HepG2 (cell line): ENCODE measurements at regions not wholly inside any gene's neighbourhood (a gene's known extent, or its start where the extent isn't known, plus 50 kb on each side); places are given as distances from the start of the nearest gene placed in this dataset.

Experiments used
- ATAC-seq: fragments of 200-7000 bp; cut with Tn5 transposase; 3 replicates; pipeline ENCODE4 v1.9.1; 2020; ENCODE audit warnings: mild to moderate bottlenecking, moderate library complexity
- BruUV-seq: library from RNA; stranded (reverse); fragments of 400-500 nt; replicated peaks from 2 replicates; lab custom pipeline; 2021; lab: Mats Ljungman, UMichigan
- CTCF ChIA-PET: fragments of 300-600 bp; formaldehyde crosslinking; extraction: SDS; loops from one replicate; lab custom pipeline; 2021; ENCODE audit warnings: low total read pairs, inconsistent platforms, low intra/inter-chr PET ratio; lab: Yijun Ruan, JAX
- POLR2A ChIA-PET: fragments of 350-600 bp; sonication (Branson Sonifier 250); formaldehyde crosslinking; loops from one replicate; lab custom pipeline; 2020; ENCODE audit warnings: antibody characterized with exemption, inconsistent platforms; lab: Yijun Ruan, JAX
- DNase-seq: peaks from one replicate; pipeline ENCODE4 v3.0.0-alpha.2; 2015; ENCODE audit warnings: low spot score
- FAIRE-seq: peaks from 3 replicates; lab custom pipeline; 2011; peaks lifted over from hg19 to GRCh38; lab: Jason Lieb, UNC
- H2AFZ ChIP-seq: one replicate; pipeline ENCODE4 v1.6.1; 2011; ENCODE audit warnings: low read length, inconsistent platforms
- H3K27ac ChIP-seq: fragments of 300-600 bp; 3 replicates; pipeline ENCODE4 v1.8.0; 2011; ENCODE audit warnings: mixed run types, mild to moderate bottlenecking, mixed read lengths, low read length, inconsistent platforms; ENCODE audit not compliant: insufficient read depth; ENCODE audit errors: extremely low read length
- H3K27me3 ChIP-seq, 2 experiments: fragments of 200-600 bp in 1 of 2; 2 replicates in 1 of 2; 3 replicates in 1 of 2; pipeline versions ENCODE4 v1.6.0 to v1.8.0; 2011; ENCODE audit warnings: low read length in 2 of 2, mild to moderate bottlenecking in 2 of 2, moderate library complexity in 2 of 2, inconsistent platforms in 1 of 2; ENCODE audit not compliant: insufficient read depth in 2 of 2, control insufficient read depth in 1 of 2
- H3K36me3 ChIP-seq, 2 experiments: fragments of 200-600 bp in 1 of 2; replicated peaks in 1 of 2; 2 replicates in 1 of 2; 3 replicates in 1 of 2; pipeline versions ENCODE4 v1.5.1 to v1.8.0; 2011; ENCODE audit warnings: low read length in 2 of 2, inconsistent platforms in 1 of 2; ENCODE audit not compliant: insufficient read depth in 2 of 2, control insufficient read depth in 1 of 2
- H3K4me1 ChIP-seq: 2 replicates; pipeline ENCODE4 v1.5.1; 2012; ENCODE audit warnings: low read length, inconsistent platforms; ENCODE audit not compliant: insufficient read depth
- H3K4me2 ChIP-seq: 2 replicates; pipeline ENCODE4 v1.6.0; 2011; ENCODE audit warnings: low read depth, low read length, inconsistent platforms
- H3K4me3 ChIP-seq, 3 experiments: fragments of 200-600 bp in 1 of 3; sonication (generic), shearing (Covaris generic) in 1 of 3; replicated peaks in 1 of 3; 2 replicates each; pipeline ENCODE4 v1.5.1; 2011 to 2016; ENCODE audit warnings: low read length in 3 of 3, inconsistent platforms in 2 of 3, low read depth in 2 of 3, mild to moderate bottlenecking in 2 of 3, control low read depth in 1 of 3, mixed read lengths in 1 of 3; ENCODE audit not compliant: insufficient read depth in 1 of 3
- H3K79me2 ChIP-seq: one replicate; pipeline ENCODE4 v1.6.1; 2011; ENCODE audit warnings: low read length, inconsistent platforms; ENCODE audit not compliant: insufficient read depth
- H3K9ac ChIP-seq: 2 replicates; pipeline ENCODE4 v1.6.0; 2011; ENCODE audit warnings: mild to moderate bottlenecking, low read depth, low read length, inconsistent platforms; ENCODE audit not compliant: insufficient read depth
- H3K9me3 ChIP-seq: 2 replicates; pipeline ENCODE4 v1.5.1; 2012; ENCODE audit warnings: mild to moderate bottlenecking, low read length
- H4K20me1 ChIP-seq: 2 replicates; pipeline ENCODE4 v1.6.0; 2011; ENCODE audit warnings: inconsistent platforms, mild to moderate bottlenecking, low read length, moderate library complexity; ENCODE audit not compliant: insufficient read depth
- SP5 ChIP-seq: IDR thresholded peaks from 2 replicates; pipeline ENCODE4 v1.6.1; 2016; ENCODE audit warnings: low read depth, borderline replicate concordance
- ZBTB7B ChIP-seq: sonication (generic); formaldehyde crosslinking; IDR thresholded peaks from 2 replicates; pipeline ENCODE4 v1.4.0; 2020; ENCODE audit warnings: missing genetic modification reagents
- ZNF101 ChIP-seq: sonication (generic); formaldehyde crosslinking; IDR thresholded peaks from 2 replicates; pipeline ENCODE4 v1.4.0; 2020; ENCODE audit warnings: mild to moderate bottlenecking, low read depth, missing genetic modification reagents, borderline replicate concordance
- ZNF772 ChIP-seq: sonication (generic); formaldehyde crosslinking; IDR thresholded peaks from 2 replicates; pipeline ENCODE4 v1.5.0; 2020; ENCODE audit warnings: mild to moderate bottlenecking, missing genetic modification reagents
- WGBS: methylation state at CpG from one replicate; pipeline ENCODE4 v1.1.6; 2017; ENCODE audit warnings: low lambda C conversion rate; 5-methylcytosine and 5-hydroxymethylcytosine counted together
- in situ Hi-C: cut with HindIII; loops from 2 replicates; pipeline ENCODE4 v1.10.0; 2017; ENCODE audit warnings: low pct_unique_long_range_greater_than_20kb; ENCODE audit not compliant: extremely low pct_ligation_motif_present
- intact Hi-C: fragments of 100-400 bp; cut with micrococcal nuclease; formaldehyde crosslinking; loops from one replicate; pipeline ENCODE4 v1.10.0; 2022; ENCODE audit not compliant: unreplicated experiment
- TF ChIP-seq, protein P1 (sequence below): sonication (generic); formaldehyde crosslinking; IDR thresholded peaks from 2 replicates; pipeline ENCODE4 v1.4.0; 2020; ENCODE audit warnings: missing genetic modification reagents, low read depth, mild to moderate bottlenecking, borderline replicate concordance
- TF ChIP-seq, protein P2 (sequence below): sonication (generic); formaldehyde crosslinking; IDR thresholded peaks from 2 replicates; pipeline ENCODE4 v1.8.0; 2023; ENCODE audit warnings: mild to moderate bottlenecking, missing genetic modification reagents
- TF ChIP-seq, protein P3 (sequence below): sonication (generic); formaldehyde crosslinking; IDR thresholded peaks from 2 replicates; pipeline ENCODE4 v1.4.0; 2020; ENCODE audit warnings: missing genetic modification reagents, mild to moderate bottlenecking, borderline replicate concordance
- TF ChIP-seq, protein P4 (sequence below): sonication (generic); formaldehyde crosslinking; IDR thresholded peaks from 2 replicates; pipeline ENCODE4 v1.5.0; 2020; ENCODE audit warnings: missing genetic modification reagents
- TF ChIP-seq, protein P5 (sequence below): sonication (generic); formaldehyde crosslinking; IDR thresholded peaks from 2 replicates; pipeline ENCODE4 v1.4.0; 2020; ENCODE audit warnings: missing genetic modification reagents

DNA sequence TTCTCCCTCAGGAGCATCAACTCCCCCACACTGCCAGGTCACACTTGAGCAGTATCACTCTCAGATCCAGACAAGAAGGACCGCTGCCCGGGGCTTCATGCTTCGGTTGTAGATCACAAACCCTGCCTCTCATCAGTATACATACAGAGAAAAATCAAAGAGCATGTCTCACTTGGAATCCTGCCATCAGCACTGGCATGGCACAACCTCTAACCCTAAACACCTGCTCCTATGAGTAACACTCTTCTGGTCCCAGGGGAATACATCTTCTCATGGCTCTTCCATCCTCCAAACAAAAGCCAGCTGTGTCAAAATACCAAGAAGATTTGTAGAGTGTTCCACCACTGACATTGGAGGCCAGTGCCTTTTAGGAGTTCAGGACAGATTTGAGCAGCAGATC, 84.8 kb upstream of the MIER3 start (continued):
- TF ChIP-seq, protein P1, sequence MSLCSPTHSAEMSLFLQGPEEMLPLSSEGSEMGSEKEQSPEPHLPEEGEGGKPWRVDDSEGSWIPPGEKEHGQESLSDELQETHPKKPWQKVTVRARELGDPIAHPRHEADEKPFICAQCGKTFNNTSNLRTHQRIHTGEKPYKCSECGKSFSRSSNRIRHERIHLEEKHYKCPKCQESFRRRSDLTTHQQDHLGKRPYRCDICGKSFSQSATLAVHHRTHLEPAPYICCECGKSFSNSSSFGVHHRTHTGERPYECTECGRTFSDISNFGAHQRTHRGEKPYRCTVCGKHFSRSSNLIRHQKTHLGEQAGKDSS, result no peak
- TF ChIP-seq ZNF101 (CRISPR knock-in tag) (no peak), ZNF772 (CRISPR knock-in tag) (no peak)
- TF ChIP-seq, protein P2, sequence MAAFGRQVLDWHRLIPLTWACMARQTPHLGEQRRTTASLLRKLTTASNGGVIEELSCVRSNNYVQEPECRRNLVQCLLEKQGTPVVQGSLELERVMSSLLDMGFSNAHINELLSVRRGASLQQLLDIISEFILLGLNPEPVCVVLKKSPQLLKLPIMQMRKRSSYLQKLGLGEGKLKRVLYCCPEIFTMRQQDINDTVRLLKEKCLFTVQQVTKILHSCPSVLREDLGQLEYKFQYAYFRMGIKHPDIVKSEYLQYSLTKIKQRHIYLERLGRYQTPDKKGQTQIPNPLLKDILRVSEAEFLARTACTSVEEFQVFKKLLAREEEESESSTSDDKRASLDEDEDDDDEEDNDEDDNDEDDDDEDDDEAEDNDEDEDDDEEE, result no peak
- TF ChIP-seq, protein P3, sequence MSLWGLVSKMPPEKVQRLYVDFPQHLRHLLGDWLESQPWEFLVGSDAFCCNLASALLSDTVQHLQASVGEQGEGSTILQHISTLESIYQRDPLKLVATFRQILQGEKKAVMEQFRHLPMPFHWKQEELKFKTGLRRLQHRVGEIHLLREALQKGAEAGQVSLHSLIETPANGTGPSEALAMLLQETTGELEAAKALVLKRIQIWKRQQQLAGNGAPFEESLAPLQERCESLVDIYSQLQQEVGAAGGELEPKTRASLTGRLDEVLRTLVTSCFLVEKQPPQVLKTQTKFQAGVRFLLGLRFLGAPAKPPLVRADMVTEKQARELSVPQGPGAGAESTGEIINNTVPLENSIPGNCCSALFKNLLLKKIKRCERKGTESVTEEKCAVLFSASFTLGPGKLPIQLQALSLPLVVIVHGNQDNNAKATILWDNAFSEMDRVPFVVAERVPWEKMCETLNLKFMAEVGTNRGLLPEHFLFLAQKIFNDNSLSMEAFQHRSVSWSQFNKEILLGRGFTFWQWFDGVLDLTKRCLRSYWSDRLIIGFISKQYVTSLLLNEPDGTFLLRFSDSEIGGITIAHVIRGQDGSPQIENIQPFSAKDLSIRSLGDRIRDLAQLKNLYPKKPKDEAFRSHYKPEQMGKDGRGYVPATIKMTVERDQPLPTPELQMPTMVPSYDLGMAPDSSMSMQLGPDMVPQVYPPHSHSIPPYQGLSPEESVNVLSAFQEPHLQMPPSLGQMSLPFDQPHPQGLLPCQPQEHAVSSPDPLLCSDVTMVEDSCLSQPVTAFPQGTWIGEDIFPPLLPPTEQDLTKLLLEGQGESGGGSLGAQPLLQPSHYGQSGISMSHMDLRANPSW (CRISPR knock-in tag), result no peak
- TF ChIP-seq, protein P4, sequence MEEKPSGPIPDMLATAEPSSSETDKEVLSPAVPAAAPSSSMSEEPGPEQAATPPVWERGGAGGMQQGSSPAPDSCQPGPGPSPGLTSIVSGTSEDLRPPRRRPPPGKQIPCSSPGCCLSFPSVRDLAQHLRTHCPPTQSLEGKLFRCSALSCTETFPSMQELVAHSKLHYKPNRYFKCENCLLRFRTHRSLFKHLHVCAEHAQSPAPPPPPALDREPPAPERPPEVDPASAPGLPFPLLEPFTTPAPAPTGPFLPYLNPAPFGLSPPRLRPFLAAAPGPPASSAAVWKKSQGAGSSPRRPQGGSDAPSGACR (CRISPR knock-in tag), result no peak

DNA sequence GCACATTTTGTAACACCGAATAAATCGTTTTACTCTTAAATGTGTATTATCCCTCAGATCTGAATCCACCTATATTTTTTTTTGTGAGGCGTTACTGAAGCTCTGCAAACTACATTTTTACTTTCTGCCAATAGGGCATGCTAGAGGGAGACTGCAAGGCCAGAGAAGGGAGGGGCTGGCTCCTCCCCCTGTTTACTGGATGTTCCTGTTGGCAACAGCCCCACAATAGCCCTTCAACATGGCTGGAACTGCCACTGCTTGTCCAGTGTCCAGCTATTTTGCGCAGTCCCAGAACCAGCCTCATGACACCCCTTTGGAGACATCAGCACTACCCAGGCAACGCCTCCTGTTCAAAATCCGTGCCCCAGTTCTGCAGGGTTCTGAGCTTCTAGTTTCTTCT, 85.4 kb upstream of the MIER3 start:
- intact Hi-C loops, result no loop called here
- Histone ChIP-seq H3K4me3 (no peak overlapping the region), H3K27ac (no peak overlapping the region), H2AFZ (no peak overlapping the region), H3K36me3 (no peaks in the 10 kb centered on the region), H3K79me2 (no peaks in the 10 kb centered on the region), H3K27me3 (peaks cover 0 to 2% of the 10 kb centered on the region in 2 experiments; a peak in 2 of 5 replicates), H3K4me2 (no peak overlapping the region), H3K9ac (no peak overlapping the region), H3K4me1 (peaks cover 6% of the 10 kb centered on the region; the same call in 1 of the 2 replicates), H3K9me3 (no peaks in the 10 kb centered on the region), H4K20me1 (no peaks in the 10 kb centered on the region; the same call in 1 of the 2 replicates)
- FAIRE-seq (no peak), DNase-seq (peak; percentile 8), ATAC-seq (peak; percentile 72)
- ChIA-PET POLR2A (no interaction called here), CTCF (no interaction called here)
- 56% methylated on average over 6 of the region's 6 CpGs for WGBS
- 0 out of 2 replicates have a peak, but pooled peaks have one; percentile 16 for TF ChIP-seq SP5 (CRISPR knock-in tag)
- TF ChIP-seq ZBTB7B, result no peak
- TF ChIP-seq, protein P5, sequence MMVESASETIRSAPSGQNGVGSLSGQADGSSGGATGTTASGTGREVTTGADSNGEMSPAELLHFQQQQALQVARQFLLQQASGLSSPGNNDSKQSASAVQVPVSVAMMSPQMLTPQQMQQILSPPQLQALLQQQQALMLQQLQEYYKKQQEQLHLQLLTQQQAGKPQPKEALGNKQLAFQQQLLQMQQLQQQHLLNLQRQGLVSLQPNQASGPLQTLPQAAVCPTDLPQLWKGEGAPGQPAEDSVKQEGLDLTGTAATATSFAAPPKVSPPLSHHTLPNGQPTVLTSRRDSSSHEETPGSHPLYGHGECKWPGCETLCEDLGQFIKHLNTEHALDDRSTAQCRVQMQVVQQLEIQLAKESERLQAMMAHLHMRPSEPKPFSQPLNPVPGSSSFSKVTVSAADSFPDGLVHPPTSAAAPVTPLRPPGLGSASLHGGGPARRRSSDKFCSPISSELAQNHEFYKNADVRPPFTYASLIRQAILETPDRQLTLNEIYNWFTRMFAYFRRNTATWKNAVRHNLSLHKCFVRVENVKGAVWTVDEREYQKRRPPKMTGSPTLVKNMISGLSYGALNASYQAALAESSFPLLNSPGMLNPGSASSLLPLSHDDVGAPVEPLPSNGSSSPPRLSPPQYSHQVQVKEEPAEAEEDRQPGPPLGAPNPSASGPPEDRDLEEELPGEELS (CRISPR knock-in tag), result peak; percentile 35; the same call in 1 of the 2 replicates
- BruUV-seq, result no TSS peak
- in situ Hi-C loops, result no loop called here
